Activated naive CD8-positive, alpha-beta T cell treated with anti-CD3 and anti-CD28 coated beads for 36 hours (primary cell): ENCODE measurements at regions not wholly inside any gene's neighbourhood (a gene's known extent, or its start where the extent isn't known, plus 50 kb on each side); places are given as distances from the start of the nearest gene placed in this dataset.

Source experiments
- DNase-seq: peaks from one replicate; pipeline ENCODE4 v3.0.0; 2021
- H3K27ac Mint-ChIP-seq: one replicate; pipeline ENCODE4 v1.8.0; 2022; ENCODE audit warnings: mild to moderate bottlenecking, moderate library complexity, mixed read lengths
- H3K27me3 Mint-ChIP-seq: one replicate; pipeline ENCODE4 v1.8.0; 2022; ENCODE audit warnings: mild to moderate bottlenecking, mixed read lengths
- H3K36me3 Mint-ChIP-seq: one replicate; pipeline ENCODE4 v1.8.0; 2021; ENCODE audit warnings: mild to moderate bottlenecking, mixed read lengths
- H3K4me1 Mint-ChIP-seq: one replicate; pipeline ENCODE4 v1.8.0; 2021; ENCODE audit warnings: mixed read lengths
- H3K4me3 Mint-ChIP-seq: one replicate; pipeline ENCODE4 v1.8.0; 2022; ENCODE audit warnings: mild to moderate bottlenecking, moderate library complexity, mixed read lengths
- H3K9me3 Mint-ChIP-seq: one replicate; pipeline ENCODE4 v1.8.0; 2022; ENCODE audit warnings: mixed read lengths

- no peak overlapping the region for H3K27ac Mint-ChIP-seq
- H3K4me3 Mint-ChIP-seq = no peak overlapping the region
- DNase-seq = no peak
- H3K9me3 Mint-ChIP-seq = no peaks in the 10 kb centered on the region
- no peaks in the 10 kb centered on the region for H3K36me3 Mint-ChIP-seq
- H3K27me3 Mint-ChIP-seq = no peaks in the 10 kb centered on the region
- no peaks in the 10 kb centered on the region for H3K4me1 Mint-ChIP-seq
Observed at GRCh38 chr13:106061781-106062180, 473.7 kb downstream of the EFNB2 start.

GRCh38 chr13:106056851-106057250, 478.6 kb downstream of the EFNB2 start:
- H3K9me3 Mint-ChIP-seq = no peaks in the 10 kb centered on the region
- no peaks in the 10 kb centered on the region for H3K36me3 Mint-ChIP-seq
- no peak overlapping the region for H3K27ac Mint-ChIP-seq
- DNase-seq = no peak
- no peaks in the 10 kb centered on the region for H3K4me1 Mint-ChIP-seq
- no peaks in the 10 kb centered on the region for H3K27me3 Mint-ChIP-seq
- no peak overlapping the region for H3K4me3 Mint-ChIP-seq

- Mint-ChIP-seq H3K27me3 (no peaks in the 10 kb centered on the region), H3K27ac (no peak overlapping the region), H3K9me3 (no peaks in the 10 kb centered on the region), H3K36me3 (no peaks in the 10 kb centered on the region), H3K4me1 (no peaks in the 10 kb centered on the region), H3K4me3 (no peak overlapping the region)
- no peak for DNase-seq
Observed at GRCh38 chr13:106052200-106052767, 483.2 kb downstream of the EFNB2 start.

GRCh38 chr13:106049171-106049570, 486.3 kb downstream of the EFNB2 start:
- no peaks in the 10 kb centered on the region for H3K36me3 Mint-ChIP-seq
- H3K27ac Mint-ChIP-seq = no peak overlapping the region
- no peak for DNase-seq
- no peak overlapping the region for H3K4me3 Mint-ChIP-seq
- no peaks in the 10 kb centered on the region for H3K27me3 Mint-ChIP-seq
- H3K9me3 Mint-ChIP-seq = no peaks in the 10 kb centered on the region
- H3K4me1 Mint-ChIP-seq = no peaks in the 10 kb centered on the region

GRCh38 chr13:106048386-106048785, 487.1 kb downstream of the EFNB2 start:
- H3K27ac Mint-ChIP-seq = no peak overlapping the region
- H3K9me3 Mint-ChIP-seq = no peaks in the 10 kb centered on the region
- H3K4me3 Mint-ChIP-seq = no peak overlapping the region
- no peaks in the 10 kb centered on the region for H3K36me3 Mint-ChIP-seq
- no peaks in the 10 kb centered on the region for H3K27me3 Mint-ChIP-seq
- H3K4me1 Mint-ChIP-seq = no peaks in the 10 kb centered on the region
- no peak for DNase-seq

DNA sequence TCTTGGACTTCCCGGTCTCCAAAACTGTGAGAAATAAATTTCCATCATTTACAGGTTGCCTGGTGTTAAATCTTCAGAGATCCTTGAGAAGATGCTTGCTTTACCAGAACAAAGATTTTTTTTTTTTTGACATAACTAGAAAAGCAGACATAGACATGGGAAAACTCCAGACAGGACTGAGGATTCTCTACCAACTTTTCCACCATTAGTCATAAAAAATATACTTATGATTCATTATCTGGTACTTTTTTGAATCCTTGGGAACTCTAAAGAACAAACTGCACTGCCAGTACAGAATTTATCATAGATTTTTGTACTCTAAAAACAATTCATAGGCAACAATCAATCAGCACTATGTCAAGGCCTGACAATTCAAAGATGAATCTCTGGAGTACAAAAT, 487.6 kb downstream of the EFNB2 start:
- Mint-ChIP-seq H3K36me3 (no peaks in the 10 kb centered on the region), H3K4me1 (no peaks in the 10 kb centered on the region), H3K4me3 (no peak overlapping the region), H3K27me3 (no peaks in the 10 kb centered on the region), H3K9me3 (no peaks in the 10 kb centered on the region), H3K27ac (no peak overlapping the region)
- no peak for DNase-seq

GRCh38 chr13:106042996-106043581, 492.4 kb downstream of the EFNB2 start:
- H3K27ac Mint-ChIP-seq = no peak overlapping the region
- no peaks in the 10 kb centered on the region for H3K9me3 Mint-ChIP-seq
- DNase-seq = no peak
- H3K4me1 Mint-ChIP-seq = no peaks in the 10 kb centered on the region
- H3K4me3 Mint-ChIP-seq = no peak overlapping the region
- H3K36me3 Mint-ChIP-seq = no peaks in the 10 kb centered on the region
- H3K27me3 Mint-ChIP-seq = peaks cover 4% of the 10 kb centered on the region

DNA sequence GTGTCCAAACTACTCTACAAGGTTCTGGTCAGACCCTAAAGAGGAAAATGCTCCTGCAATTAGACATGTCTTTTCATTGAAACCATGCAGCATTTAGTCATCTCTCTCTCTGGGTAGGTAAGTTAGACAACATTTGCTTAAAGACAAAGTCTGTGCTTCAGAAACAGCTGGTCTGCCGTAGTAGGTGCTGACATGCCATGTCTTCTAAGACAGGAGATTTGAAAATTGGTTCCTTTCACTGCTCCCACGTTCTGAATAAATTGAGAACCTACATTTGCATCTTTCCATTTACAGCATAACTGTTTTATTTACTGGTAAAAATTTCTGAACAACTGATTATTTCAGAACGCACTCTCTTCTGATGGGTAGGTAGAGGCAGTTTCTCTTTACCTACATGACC, 494.0 kb downstream of the EFNB2 start:
- Mint-ChIP-seq H3K27me3 (peaks cover 4% of the 10 kb centered on the region), H3K4me3 (no peak overlapping the region), H3K4me1 (no peaks in the 10 kb centered on the region), H3K27ac (no peak overlapping the region), H3K36me3 (no peaks in the 10 kb centered on the region), H3K9me3 (no peaks in the 10 kb centered on the region)
- no peak for DNase-seq

- Mint-ChIP-seq H3K36me3 (no peaks in the 10 kb centered on the region), H3K9me3 (no peaks in the 10 kb centered on the region), H3K27ac (no peak overlapping the region), H3K4me3 (no peak overlapping the region), H3K4me1 (no peaks in the 10 kb centered on the region), H3K27me3 (peaks cover 8% of the 10 kb centered on the region)
- no peak for DNase-seq
Observed at GRCh38 chr13:106038752-106039151, 496.7 kb downstream of the EFNB2 start.

DNA sequence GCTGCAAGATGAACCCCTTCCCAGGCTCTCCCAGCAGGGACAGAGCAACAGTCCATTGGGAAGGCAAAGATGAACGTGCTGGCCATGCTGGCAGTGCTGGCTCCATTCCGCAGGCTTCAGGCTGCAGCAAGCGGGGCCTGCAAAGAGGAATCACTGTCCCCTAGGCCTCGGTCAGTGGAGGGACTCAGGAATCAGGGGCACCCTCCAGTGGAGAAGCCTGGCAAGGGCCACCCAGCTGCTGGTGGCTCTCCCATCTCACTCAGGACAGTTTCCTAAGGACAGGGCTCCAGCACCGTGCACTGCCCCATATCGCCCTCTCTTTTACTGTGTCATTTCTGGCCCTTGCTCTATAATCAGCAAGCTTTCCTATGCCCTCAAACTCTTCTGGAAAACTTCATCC, 498.6 kb downstream of the EFNB2 start:
- Mint-ChIP-seq H3K9me3 (no peaks in the 10 kb centered on the region), H3K4me1 (no peaks in the 10 kb centered on the region), H3K36me3 (no peaks in the 10 kb centered on the region), H3K27me3 (peaks cover 9% of the 10 kb centered on the region), H3K4me3 (no peak overlapping the region), H3K27ac (no peak overlapping the region)
- DNase-seq = no peak

DNA sequence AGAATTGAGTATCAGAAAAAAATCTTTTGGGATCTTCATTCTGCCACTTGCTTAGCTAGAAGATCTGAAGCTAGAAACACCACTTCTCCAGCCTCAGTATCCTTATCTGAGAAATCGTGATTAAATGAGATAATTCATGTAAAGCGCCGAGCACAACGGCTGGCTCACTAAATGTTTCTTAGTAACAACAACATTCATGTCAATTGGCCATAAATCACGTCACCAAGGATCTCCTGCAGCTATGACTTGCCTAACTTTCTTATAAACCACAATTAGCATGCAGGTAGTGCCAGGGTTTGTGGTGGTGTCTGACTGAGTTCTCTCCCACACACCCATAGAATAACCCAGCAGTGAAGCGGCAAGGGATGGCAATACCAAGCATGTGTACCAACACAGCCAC, 501.3 kb downstream of the EFNB2 start:
- no peak for DNase-seq
- Mint-ChIP-seq H3K9me3 (no peaks in the 10 kb centered on the region), H3K27ac (no peak overlapping the region), H3K27me3 (peaks cover 8% of the 10 kb centered on the region), H3K4me1 (no peaks in the 10 kb centered on the region), H3K36me3 (no peaks in the 10 kb centered on the region), H3K4me3 (no peak overlapping the region)

DNA sequence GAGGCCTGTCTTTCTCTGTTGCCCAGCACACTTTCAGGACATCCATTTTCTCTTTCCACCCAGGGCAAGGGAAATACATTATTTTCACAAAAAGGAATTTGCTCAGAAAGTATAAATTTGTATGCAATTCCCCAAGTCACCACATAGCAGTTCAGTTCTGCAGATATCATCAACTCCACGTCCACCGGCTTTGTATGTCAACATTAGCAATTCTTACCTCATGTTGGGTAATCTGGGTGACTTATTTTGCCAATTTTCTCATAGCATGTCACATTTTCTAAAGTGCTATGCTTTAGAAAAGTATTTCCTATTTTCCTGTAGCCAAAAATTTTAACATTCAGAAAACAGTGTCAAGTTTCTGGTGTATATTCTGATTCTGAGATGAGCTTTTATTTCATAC, 501.8 kb downstream of the EFNB2 start:
- H3K27me3 Mint-ChIP-seq = peaks cover 8% of the 10 kb centered on the region
- DNase-seq = no peak
- no peak overlapping the region for H3K4me3 Mint-ChIP-seq
- no peaks in the 10 kb centered on the region for H3K4me1 Mint-ChIP-seq
- no peaks in the 10 kb centered on the region for H3K36me3 Mint-ChIP-seq
- no peak overlapping the region for H3K27ac Mint-ChIP-seq
- H3K9me3 Mint-ChIP-seq = no peaks in the 10 kb centered on the region

GRCh38 chr13:106032441-106032840, 503.0 kb downstream of the EFNB2 start:
- no peaks in the 10 kb centered on the region for H3K4me1 Mint-ChIP-seq
- H3K27me3 Mint-ChIP-seq = peaks cover 8% of the 10 kb centered on the region
- H3K9me3 Mint-ChIP-seq = no peaks in the 10 kb centered on the region
- no peaks in the 10 kb centered on the region for H3K36me3 Mint-ChIP-seq
- H3K4me3 Mint-ChIP-seq = no peak overlapping the region
- H3K27ac Mint-ChIP-seq = no peak overlapping the region
- DNase-seq = no peak

DNA sequence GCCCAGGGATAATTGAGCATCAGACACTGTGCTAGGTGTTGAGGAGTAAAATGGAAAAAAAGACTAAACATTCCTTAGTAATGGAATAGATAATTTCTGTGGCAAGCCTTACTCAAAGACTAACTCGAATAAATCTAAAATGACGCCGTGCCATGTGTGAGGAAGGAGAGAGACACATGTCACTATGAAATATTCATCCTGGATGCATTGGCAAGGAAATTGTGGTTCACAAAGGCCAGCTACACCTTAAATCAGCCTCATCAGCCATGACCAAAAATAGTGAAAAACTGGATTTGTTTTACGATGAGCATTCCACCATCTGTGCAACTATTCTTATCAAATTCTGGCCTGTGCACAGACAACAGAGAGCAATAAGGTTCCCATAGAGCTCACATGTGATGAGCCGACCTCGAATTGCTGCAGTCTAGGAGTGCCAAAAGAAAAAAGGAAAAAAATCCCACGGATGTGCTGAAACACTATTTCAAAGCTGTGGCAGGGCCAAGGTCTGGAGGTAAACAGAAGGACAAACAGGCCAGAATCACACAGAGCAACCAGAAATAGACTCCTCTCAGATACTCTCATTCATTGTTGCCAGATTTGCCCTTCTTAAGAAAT, 505.7 kb downstream of the EFNB2 start:
- Mint-ChIP-seq H3K4me3 (no peak overlapping the region), H3K27ac (no peak overlapping the region), H3K9me3 (no peaks in the 10 kb centered on the region), H3K27me3 (peaks cover 8% of the 10 kb centered on the region), H3K36me3 (no peaks in the 10 kb centered on the region), H3K4me1 (no peaks in the 10 kb centered on the region)
- DNase-seq = no peak

DNA sequence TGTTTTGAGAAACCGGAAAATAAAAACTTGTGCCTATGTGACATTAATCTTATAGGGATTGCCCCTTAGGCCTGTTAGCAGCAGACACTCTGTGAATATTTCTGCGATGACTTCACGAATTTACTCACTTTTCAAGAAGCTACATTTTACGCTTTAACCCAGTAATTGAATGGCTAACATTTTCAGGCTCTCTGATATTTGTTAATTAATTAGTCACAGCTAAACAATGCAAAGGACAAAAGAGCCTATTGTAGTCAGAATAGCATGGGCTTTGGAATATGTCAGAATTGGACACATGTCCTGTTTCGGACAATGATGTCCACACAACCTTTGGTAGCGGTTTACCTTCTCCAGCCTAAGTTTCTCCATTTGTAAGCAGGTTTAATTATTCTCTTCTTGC, 506.6 kb downstream of the EFNB2 start:
- no peak overlapping the region for H3K4me3 Mint-ChIP-seq
- no peaks in the 10 kb centered on the region for H3K4me1 Mint-ChIP-seq
- no peak overlapping the region for H3K27ac Mint-ChIP-seq
- H3K27me3 Mint-ChIP-seq = peaks cover 3% of the 10 kb centered on the region
- H3K36me3 Mint-ChIP-seq = no peaks in the 10 kb centered on the region
- no peak for DNase-seq
- H3K9me3 Mint-ChIP-seq = no peaks in the 10 kb centered on the region

- Mint-ChIP-seq H3K27ac (no peak overlapping the region), H3K4me3 (no peak overlapping the region), H3K4me1 (no peaks in the 10 kb centered on the region), H3K27me3 (no peaks in the 10 kb centered on the region), H3K36me3 (no peaks in the 10 kb centered on the region), H3K9me3 (no peaks in the 10 kb centered on the region)
- DNase-seq = no peak
Observed at GRCh38 chr13:106011600-106011999, 523.9 kb downstream of the EFNB2 start.
